Mesendoderm (in vitro differentiated cells): ENCODE measurements at regions not wholly inside any gene's neighbourhood (a gene's known extent, or its start where the extent isn't known, plus 50 kb on each side); places are given as distances from the start of the nearest gene placed in this dataset.

Experiments
- DNase-seq: peaks from one replicate; pipeline ENCODE4 v3.0.0; 2013
- H2AK5ac ChIP-seq: 2 replicates; pipeline ENCODE4 v1.6.1; 2013; ENCODE audit warnings: low read length, inconsistent platforms
- H2BK120ac ChIP-seq: 2 replicates; pipeline ENCODE4 v1.6.1; 2013; ENCODE audit warnings: low read depth, mild to moderate bottlenecking, low read length, moderate library complexity, mixed read lengths
- H2BK15ac ChIP-seq: replicated peaks from 2 replicates; pipeline ENCODE4 v1.6.1; 2013; ENCODE audit warnings: low read depth, mild to moderate bottlenecking, moderate library complexity
- H2BK5ac ChIP-seq: 2 replicates; pipeline ENCODE4 v1.6.1; 2013; ENCODE audit warnings: low read length, inconsistent platforms
- H3K18ac ChIP-seq: 2 replicates; pipeline ENCODE4 v1.6.1; 2013; ENCODE audit warnings: mild to moderate bottlenecking, low read length, mixed read lengths
- H3K23ac ChIP-seq: one replicate; pipeline ENCODE4 v1.6.1; 2013; ENCODE audit warnings: low read length
- H3K27ac ChIP-seq: 2 replicates; pipeline ENCODE4 v1.5.1; 2013; ENCODE audit warnings: low read depth, mild to moderate bottlenecking, inconsistent platforms, low read length, moderate library complexity
- H3K27me3 ChIP-seq: 2 replicates; pipeline ENCODE4 v1.6.1; 2013; ENCODE audit warnings: low read length, control low read depth, mild to moderate bottlenecking, inconsistent platforms; ENCODE audit not compliant: insufficient read depth, poor library complexity
- H3K36me3 ChIP-seq: 2 replicates; pipeline ENCODE4 v1.6.1; 2013; ENCODE audit warnings: low read length, inconsistent platforms; ENCODE audit not compliant: control insufficient read depth, insufficient read depth
- H3K4ac ChIP-seq: one replicate; pipeline ENCODE4 v1.6.1; 2013; ENCODE audit warnings: low read depth, mild to moderate bottlenecking, low read length, moderate library complexity
- H3K4me1 ChIP-seq: 2 replicates; pipeline ENCODE4 v1.6.1; 2013; ENCODE audit warnings: low read depth, low read length, inconsistent platforms; ENCODE audit not compliant: control insufficient read depth
- H3K4me2 ChIP-seq: 2 replicates; pipeline ENCODE4 v1.6.1; 2013; ENCODE audit warnings: low read length
- H3K4me3 ChIP-seq: 2 replicates; pipeline ENCODE4 v1.5.1; 2013; ENCODE audit warnings: mild to moderate bottlenecking, low read length
- H3K56ac ChIP-seq: one replicate; pipeline ENCODE4 v1.6.1; 2013; ENCODE audit warnings: low read length
- H3K79me1 ChIP-seq: 2 replicates; pipeline ENCODE4 v1.6.1; 2013; ENCODE audit warnings: low read length, inconsistent platforms
- H3K79me2 ChIP-seq: 2 replicates; pipeline ENCODE4 v1.6.1; 2013; ENCODE audit warnings: mild to moderate bottlenecking, low read length; ENCODE audit not compliant: control insufficient read depth, insufficient read depth
- H3K9ac ChIP-seq: 2 replicates; pipeline ENCODE4 v1.6.1; 2013; ENCODE audit warnings: low read length, inconsistent platforms
- H4K5ac ChIP-seq: one replicate; pipeline ENCODE4 v1.6.1; 2013; ENCODE audit warnings: low read length
- H4K8ac ChIP-seq: one replicate; pipeline ENCODE4 v1.6.1; 2013; ENCODE audit warnings: low read depth, mild to moderate bottlenecking, control low read depth, low read length, moderate library complexity
- whole genome bisulfite sequencing: extraction: QIAGEN DNeasy Blood & Tissue Kit; methylation state at CpG from one replicate; pipeline ENCODE4 v1.1.7; 2013; ENCODE audit warnings: low lambda C conversion rate, missing lambda C conversion rate; ENCODE audit not compliant: insufficient coverage; ENCODE audit errors: extremely low coverage; 5-methylcytosine and 5-hydroxymethylcytosine counted together

GRCh38 chr6:47372318-47372717 is 62.6 kb upstream of the TNFRSF21 start:
- Histone ChIP-seq H3K27me3 (no peaks in the 10 kb centered on the region), H3K4me1 (no peaks in the 10 kb centered on the region), H3K18ac (no peak overlapping the region), H2AK5ac (no peak overlapping the region), H3K79me1 (no peaks in the 10 kb centered on the region), H3K4me3 (no peak overlapping the region), H2BK120ac (no peak overlapping the region), H2BK15ac (no peak overlapping the region), H2BK5ac (no peak overlapping the region), H3K4me2 (no peak overlapping the region), H4K8ac (no peak overlapping the region), H3K79me2 (no peaks in the 10 kb centered on the region), H4K5ac (no peak overlapping the region), H3K27ac (no peak overlapping the region), H3K56ac (no peak overlapping the region), H3K4ac (no peak overlapping the region), H3K36me3 (no peaks in the 10 kb centered on the region), H3K9ac (no peak overlapping the region), H3K23ac (no peak overlapping the region)
- no CpG with 5 or more reads among the region's 1 CpG for WGBS
- no peak for DNase-seq

GRCh38 chr6:47375426-47375825 is 65.7 kb upstream of the TNFRSF21 start:
- Histone ChIP-seq H3K4ac (no peak overlapping the region), H3K27me3 (no peaks in the 10 kb centered on the region), H3K4me3 (no peak overlapping the region), H3K23ac (no peak overlapping the region), H2BK5ac (no peak overlapping the region), H3K4me2 (no peak overlapping the region), H3K56ac (no peak overlapping the region), H3K4me1 (no peaks in the 10 kb centered on the region), H3K36me3 (no peaks in the 10 kb centered on the region), H2AK5ac (no peak overlapping the region), H4K5ac (no peak overlapping the region), H3K27ac (no peak overlapping the region), H3K79me1 (no peaks in the 10 kb centered on the region), H3K9ac (no peak overlapping the region), H2BK120ac (no peak overlapping the region), H2BK15ac (no peak overlapping the region), H3K79me2 (no peaks in the 10 kb centered on the region), H4K8ac (no peak overlapping the region), H3K18ac (no peak overlapping the region)
- no CpG with 5 or more reads among the region's 1 CpG for WGBS
- no peak for DNase-seq

GRCh38 chr6:47376930-47377329 is 67.2 kb upstream of the TNFRSF21 start:
- no peak overlapping the region for H3K4me2 ChIP-seq
- no peaks in the 10 kb centered on the region for H3K36me3 ChIP-seq
- no peak overlapping the region for H4K5ac ChIP-seq
- H3K4me1 ChIP-seq, result no peaks in the 10 kb centered on the region
- H3K79me1 ChIP-seq, result no peaks in the 10 kb centered on the region
- H3K4ac ChIP-seq, result no peak overlapping the region
- no peak overlapping the region for H3K9ac ChIP-seq
- no peak overlapping the region for H3K56ac ChIP-seq
- WGBS, result no CpG with 5 or more reads among the region's 15 CpGs
- no peak overlapping the region for H3K18ac ChIP-seq
- H2BK15ac ChIP-seq, result no peak overlapping the region
- H2BK5ac ChIP-seq, result no peak overlapping the region
- no peak overlapping the region for H2BK120ac ChIP-seq
- H3K4me3 ChIP-seq, result no peak overlapping the region
- no peak overlapping the region for H3K27ac ChIP-seq
- no peaks in the 10 kb centered on the region for H3K27me3 ChIP-seq
- DNase-seq, result no peak
- H4K8ac ChIP-seq, result no peak overlapping the region
- no peak overlapping the region for H3K23ac ChIP-seq
- H2AK5ac ChIP-seq, result no peak overlapping the region
- H3K79me2 ChIP-seq, result no peaks in the 10 kb centered on the region

- Histone ChIP-seq H3K36me3 (no peaks in the 10 kb centered on the region), H3K27me3 (no peaks in the 10 kb centered on the region), H3K79me2 (no peaks in the 10 kb centered on the region), H4K5ac (no peak overlapping the region), H3K4me1 (no peaks in the 10 kb centered on the region), H3K18ac (no peak overlapping the region), H2BK5ac (no peak overlapping the region), H2BK120ac (no peak overlapping the region), H2BK15ac (no peak overlapping the region), H3K79me1 (no peaks in the 10 kb centered on the region), H2AK5ac (no peak overlapping the region), H3K4me2 (no peak overlapping the region), H3K27ac (no peak overlapping the region), H4K8ac (no peak overlapping the region), H3K9ac (no peak overlapping the region), H3K4me3 (no peak overlapping the region), H3K23ac (no peak overlapping the region), H3K4ac (no peak overlapping the region), H3K56ac (no peak overlapping the region)
- no peak for DNase-seq
- WGBS, result no CpG with 5 or more reads among the region's 2 CpGs
These were observed 68.3 kb upstream of the TNFRSF21 start for GRCh38 chr6:47377971-47378370.

- Histone ChIP-seq H3K79me1 (no peaks in the 10 kb centered on the region), H2BK5ac (no peak overlapping the region), H3K9ac (no peak overlapping the region), H3K23ac (no peak overlapping the region), H3K4me2 (no peak overlapping the region), H3K4me3 (no peak overlapping the region), H2BK120ac (no peak overlapping the region), H3K56ac (no peak overlapping the region), H3K4me1 (no peaks in the 10 kb centered on the region), H3K27me3 (no peaks in the 10 kb centered on the region), H3K18ac (no peak overlapping the region), H3K4ac (no peak overlapping the region), H2AK5ac (no peak overlapping the region), H3K79me2 (no peaks in the 10 kb centered on the region), H4K5ac (no peak overlapping the region), H2BK15ac (no peak overlapping the region), H3K36me3 (no peaks in the 10 kb centered on the region), H4K8ac (no peak overlapping the region), H3K27ac (no peak overlapping the region)
- no peak for DNase-seq
- WGBS, result no CpG with 5 or more reads among the region's 2 CpGs
These were observed 69.6 kb upstream of the TNFRSF21 start for GRCh38 chr6:47379328-47379727.

GRCh38 chr6:47380251-47380650 is 70.5 kb upstream of the TNFRSF21 start:
- Histone ChIP-seq H3K27ac (no peak overlapping the region), H2BK15ac (no peak overlapping the region), H3K79me1 (no peaks in the 10 kb centered on the region), H3K56ac (no peak overlapping the region), H3K79me2 (no peaks in the 10 kb centered on the region), H3K4me3 (no peak overlapping the region), H3K4ac (no peak overlapping the region), H3K23ac (no peak overlapping the region), H3K27me3 (no peaks in the 10 kb centered on the region), H3K18ac (no peak overlapping the region), H3K36me3 (no peaks in the 10 kb centered on the region), H4K8ac (no peak overlapping the region), H3K4me2 (no peak overlapping the region), H3K4me1 (no peaks in the 10 kb centered on the region), H2BK5ac (no peak overlapping the region), H2BK120ac (no peak overlapping the region), H2AK5ac (no peak overlapping the region), H3K9ac (no peak overlapping the region), H4K5ac (no peak overlapping the region)
- WGBS, result no CpG with 5 or more reads among the region's 5 CpGs
- DNase-seq, result no peak
